Calu3 (cell line): ENCODE measurements at regions not wholly inside any gene's neighbourhood (a gene's known extent, or its start where the extent isn't known, plus 50 kb on each side); places are given as distances from the start of the nearest gene placed in this dataset.

Experiments
- BruUV-seq: library from RNA; stranded (reverse); fragments of 400-500 nt; replicated peaks from 2 replicates; lab custom pipeline; 2021; lab: Mats Ljungman, UMichigan
- CTCF ChIA-PET: fragments of 300-600 bp; sonication (Branson Sonifier 250); formaldehyde crosslinking; loops from one replicate; lab custom pipeline; 2022; ENCODE audit warnings: antibody characterized with exemption; lab: Charles Lee
- DNase-seq: peaks from one replicate; pipeline ENCODE4 v3.0.0; 2022
- H3K27ac Mint-ChIP-seq: one replicate; pipeline ENCODE4 v1.8.0; 2022; ENCODE audit warnings: mixed read lengths; ENCODE audit not compliant: unreplicated experiment
- H3K27me3 Mint-ChIP-seq: one replicate; pipeline ENCODE4 v1.8.0; 2022; ENCODE audit warnings: mixed read lengths; ENCODE audit not compliant: unreplicated experiment
- H3K36me3 Mint-ChIP-seq: one replicate; pipeline ENCODE4 v1.8.0; 2022; ENCODE audit warnings: mild to moderate bottlenecking, moderate library complexity, mixed read lengths; ENCODE audit not compliant: insufficient read depth, unreplicated experiment
- H3K4me1 Mint-ChIP-seq: one replicate; pipeline ENCODE4 v1.8.0; 2022; ENCODE audit warnings: mild to moderate bottlenecking, low read depth, mixed read lengths; ENCODE audit not compliant: unreplicated experiment
- H3K4me3 Mint-ChIP-seq: one replicate; pipeline ENCODE4 v1.8.0; 2022; ENCODE audit warnings: mild to moderate bottlenecking, low read depth, moderate library complexity, mixed read lengths; ENCODE audit not compliant: unreplicated experiment
- H3K9me3 Mint-ChIP-seq: one replicate; pipeline ENCODE4 v1.8.0; 2022; ENCODE audit warnings: low read depth, mixed read lengths; ENCODE audit not compliant: unreplicated experiment
- intact Hi-C: fragments of 100-400 bp; cut with micrococcal nuclease; formaldehyde crosslinking; loops from one replicate; pipeline ENCODE4 v1.10.0; 2022; ENCODE audit not compliant: unreplicated experiment
- TF ChIP-seq, protein P1 (sequence below): fragments of 200-600 bp; IDR thresholded peaks from one replicate; pipeline ENCODE4 v1.8.0; 2022; ENCODE audit warnings: antibody characterized with exemption; ENCODE audit not compliant: unreplicated experiment

DNA sequence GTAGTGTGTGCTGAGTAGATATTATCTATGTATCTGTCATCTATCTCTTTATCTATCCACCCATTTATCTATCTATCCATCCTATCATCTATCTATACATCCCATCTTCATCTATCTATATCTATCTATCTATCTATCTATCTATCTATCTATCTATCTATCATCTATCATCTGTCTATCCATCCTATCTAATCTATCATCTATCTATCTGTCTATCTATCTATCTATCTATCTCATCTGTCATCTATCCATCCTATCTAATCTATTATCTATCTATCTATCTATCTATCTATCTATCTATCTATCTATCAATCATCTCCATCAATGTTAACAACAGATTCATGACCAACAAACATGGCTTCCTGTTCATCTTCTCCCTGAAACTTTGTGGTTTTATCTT is 90.5 kb upstream of the SLC24A3 start:
- no peak overlapping the region for H3K27ac Mint-ChIP-seq
- H3K36me3 Mint-ChIP-seq = no peaks in the 10 kb centered on the region
- intact Hi-C loops = no loop called here
- H3K27me3 Mint-ChIP-seq = no peaks in the 10 kb centered on the region
- H3K4me3 Mint-ChIP-seq = no peak overlapping the region
- no peaks in the 10 kb centered on the region for H3K4me1 Mint-ChIP-seq
- TF ChIP-seq, protein P1, sequence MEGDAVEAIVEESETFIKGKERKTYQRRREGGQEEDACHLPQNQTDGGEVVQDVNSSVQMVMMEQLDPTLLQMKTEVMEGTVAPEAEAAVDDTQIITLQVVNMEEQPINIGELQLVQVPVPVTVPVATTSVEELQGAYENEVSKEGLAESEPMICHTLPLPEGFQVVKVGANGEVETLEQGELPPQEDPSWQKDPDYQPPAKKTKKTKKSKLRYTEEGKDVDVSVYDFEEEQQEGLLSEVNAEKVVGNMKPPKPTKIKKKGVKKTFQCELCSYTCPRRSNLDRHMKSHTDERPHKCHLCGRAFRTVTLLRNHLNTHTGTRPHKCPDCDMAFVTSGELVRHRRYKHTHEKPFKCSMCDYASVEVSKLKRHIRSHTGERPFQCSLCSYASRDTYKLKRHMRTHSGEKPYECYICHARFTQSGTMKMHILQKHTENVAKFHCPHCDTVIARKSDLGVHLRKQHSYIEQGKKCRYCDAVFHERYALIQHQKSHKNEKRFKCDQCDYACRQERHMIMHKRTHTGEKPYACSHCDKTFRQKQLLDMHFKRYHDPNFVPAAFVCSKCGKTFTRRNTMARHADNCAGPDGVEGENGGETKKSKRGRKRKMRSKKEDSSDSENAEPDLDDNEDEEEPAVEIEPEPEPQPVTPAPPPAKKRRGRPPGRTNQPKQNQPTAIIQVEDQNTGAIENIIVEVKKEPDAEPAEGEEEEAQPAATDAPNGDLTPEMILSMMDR = no peak
- no TSS peak for BruUV-seq
- no peak for DNase-seq
- no peaks in the 10 kb centered on the region for H3K9me3 Mint-ChIP-seq
- CTCF ChIA-PET = no interaction called here

- TF ChIP-seq, protein P1 = no peak
- H3K4me1 Mint-ChIP-seq = no peaks in the 10 kb centered on the region
- H3K27ac Mint-ChIP-seq = no peak overlapping the region
These were observed 90.0 kb upstream of the SLC24A3 start for GRCh38 chr20:19122395-19122794.

DNA sequence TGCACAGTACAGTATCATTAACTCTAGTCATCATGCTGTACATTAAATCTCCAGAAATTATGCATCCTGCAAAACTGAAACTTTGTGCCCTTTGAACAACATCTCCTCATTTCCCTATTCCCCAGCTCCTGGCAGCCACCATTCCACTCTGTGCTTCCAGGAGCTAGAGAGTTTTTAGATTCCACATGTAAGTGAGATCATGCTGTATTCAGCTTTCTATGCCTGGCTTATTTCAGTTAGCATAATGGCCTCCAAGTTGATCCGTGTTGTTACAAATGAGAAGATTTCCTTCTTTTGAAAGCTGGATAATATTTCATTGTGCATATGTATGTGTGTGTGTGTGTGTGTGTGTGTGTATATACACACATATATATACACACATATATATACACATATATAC is 86.9 kb upstream of the SLC24A3 start:
- H3K9me3 Mint-ChIP-seq = no peaks in the 10 kb centered on the region
- intact Hi-C loops = no loop called here
- no peak overlapping the region for H3K4me3 Mint-ChIP-seq
- BruUV-seq = no TSS peak
- H3K27ac Mint-ChIP-seq = no peak overlapping the region
- H3K27me3 Mint-ChIP-seq = no peaks in the 10 kb centered on the region
- H3K36me3 Mint-ChIP-seq = no peaks in the 10 kb centered on the region
- DNase-seq = no peak
- H3K4me1 Mint-ChIP-seq = no peaks in the 10 kb centered on the region
- CTCF ChIA-PET = no interaction called here
- TF ChIP-seq, protein P1 = no peak

More at GRCh38 chr20:19122395-19122794, 90.0 kb upstream of the SLC24A3 start:
- H3K4me3 Mint-ChIP-seq = no peak overlapping the region
- no peaks in the 10 kb centered on the region for H3K9me3 Mint-ChIP-seq
- intact Hi-C loops = no loop called here
- H3K27me3 Mint-ChIP-seq = no peaks in the 10 kb centered on the region
- CTCF ChIA-PET = no interaction called here
- BruUV-seq = no TSS peak
- no peak for DNase-seq
- H3K36me3 Mint-ChIP-seq = no peaks in the 10 kb centered on the region

GRCh38 chr20:19129306-19129705 is 83.1 kb upstream of the SLC24A3 start:
- Mint-ChIP-seq H3K4me3 (no peak overlapping the region), H3K27me3 (no peaks in the 10 kb centered on the region), H3K27ac (no peak overlapping the region), H3K9me3 (no peaks in the 10 kb centered on the region), H3K36me3 (no peaks in the 10 kb centered on the region), H3K4me1 (no peaks in the 10 kb centered on the region)
- CTCF ChIA-PET = no interaction called here
- no peak for DNase-seq
- intact Hi-C loops = no loop called here
- TF ChIP-seq, protein P1 = no peak
- BruUV-seq = no TSS peak
